HEK293 (cell line): ENCODE measurements at regions not wholly inside any gene's neighbourhood (a gene's known extent, or its start where the extent isn't known, plus 50 kb on each side); places are given as distances from the start of the nearest gene placed in this dataset.

ENCODE experiments used
- CTCF ChIP-seq: fragments of 450-650 bp; formaldehyde crosslinking; IDR thresholded peaks from 2 replicates; pipeline ENCODE4 v1.5.1; 2016; ENCODE audit warnings: missing biosample characterization, missing genetic modification characterization
- ZNF366 ChIP-seq: fragments of 450-650 bp; formaldehyde crosslinking; conservative IDR thresholded peaks from 2 replicates; pipeline ENCODE4 v1.5.1; 2016; ENCODE audit warnings: missing biosample characterization, missing genetic modification characterization
- ZNF600 ChIP-seq: fragments of 450-650 bp; formaldehyde crosslinking; IDR thresholded peaks from 2 replicates; pipeline ENCODE4 v1.5.1; 2016; ENCODE audit warnings: missing biosample characterization, missing genetic modification characterization
- ZNF626 ChIP-seq: fragments of 450-650 bp; sonication (Bioruptor Pico); formaldehyde crosslinking; IDR thresholded peaks from 2 replicates; pipeline ENCODE4 v1.5.1; 2018; ENCODE audit warnings: missing biosample characterization, missing genetic modification characterization, inconsistent platforms
- ZNF629 ChIP-seq: fragments of 450-650 bp; formaldehyde crosslinking; IDR thresholded peaks from 2 replicates; pipeline ENCODE4 v1.5.1; 2017; ENCODE audit warnings: missing biosample characterization, missing genetic modification characterization

DNA sequence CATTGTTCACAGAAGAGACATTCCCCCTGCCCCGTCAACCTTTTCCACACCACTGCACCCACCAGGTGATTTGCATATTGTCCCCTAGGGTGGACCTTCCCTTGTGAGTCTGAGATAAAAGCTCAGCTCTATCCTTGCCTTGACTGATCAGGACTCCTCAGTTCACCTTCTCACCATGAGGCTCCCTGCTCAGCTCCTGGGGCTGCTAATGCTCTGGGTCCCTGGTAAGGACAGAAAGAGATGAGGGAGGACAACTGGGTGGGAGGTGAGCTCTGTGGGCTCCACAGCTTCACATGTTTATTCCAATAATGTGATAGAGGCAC is 1160.1 kb downstream of the RPIA start:
- TF ChIP-seq CTCF (tag by site-specific recombination), result no peak
- no peak for TF ChIP-seq ZNF366 (tag by site-specific recombination)
- TF ChIP-seq ZNF626 (tag by site-specific recombination), result no peak
- TF ChIP-seq ZNF600, result no peak
- TF ChIP-seq ZNF629 (tag by site-specific recombination), result no peak
